ENCODE measurements at regions not wholly inside any gene's neighbourhood (a gene's known extent, or its start where the extent isn't known, plus 50 kb on each side); places are given as distances from the start of the nearest gene placed in this dataset.

DNA sequence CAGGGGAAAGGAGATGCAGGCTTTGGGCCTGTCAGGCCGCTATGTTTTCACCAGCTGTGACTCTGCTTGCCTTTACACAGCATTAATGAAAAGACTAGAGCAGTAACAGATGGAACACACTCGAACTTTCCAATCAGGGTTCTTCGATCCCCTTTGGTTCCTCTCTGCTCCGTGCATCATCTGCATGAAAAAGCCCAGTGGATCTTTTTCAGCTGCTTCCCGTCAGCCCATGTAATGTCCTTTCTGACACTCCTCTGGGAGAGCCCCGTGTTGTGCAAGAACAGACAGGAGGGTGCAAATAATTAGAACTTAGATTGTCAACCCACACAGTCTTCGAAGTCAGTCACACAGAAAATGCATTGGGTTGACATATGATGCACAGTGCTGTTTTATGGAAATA is 448.9 kb upstream of the ZNF462 start (continued):
- no peak for TF ChIP-seq FOXJ3 (CRISPR knock-in tag; IDR thresholded peaks at IDR 0.05; ENCODE audit: borderline replicate concordance)
- TF ChIP-seq JUN (CRISPR knock-in tag; IDR thresholded peaks at IDR 0.05): no peak

- H3K4me3 Mint-ChIP-seq: no peak overlapping the region
- H3K9me3 Mint-ChIP-seq: no peaks in the 10 kb centered on the region
- ChIA-PET CTCF (no interaction called here), POLR2A (no interaction called here)
- DNase-seq (ENCODE audit: low spot score): no peak
- no peak overlapping the region for H3K27ac Mint-ChIP-seq
- peaks cover 40% of the 10 kb centered on the region for H3K4me1 Mint-ChIP-seq
- no peaks in the 10 kb centered on the region for H3K27me3 Mint-ChIP-seq (ENCODE audit: low read depth)
- TF ChIP-seq SMAD3 (CRISPR knock-in tag; IDR thresholded peaks at IDR 0.05; ENCODE audit: borderline replicate concordance) (no peak), FOXP1 (CRISPR knock-in tag; IDR thresholded peaks at IDR 0.05; ENCODE audit: borderline replicate concordance) (no peak), USF1 (CRISPR knock-in tag; IDR thresholded peaks at IDR 0.05) (no peak)
- ATAC-seq: no peak
- no peaks in the 10 kb centered on the region for H3K36me3 Mint-ChIP-seq
These were observed 445.3 kb upstream of the ZNF462 start for GRCh38 chr9:106417685-106418084.

- H3K4me3 Mint-ChIP-seq: no peak overlapping the region
- POLR2A ChIA-PET: no interaction called here
- CTCF ChIA-PET: no interaction called here
- DNase-seq (ENCODE audit: low spot score) (no peak), ATAC-seq (no peak)
- no peak overlapping the region for H3K27ac Mint-ChIP-seq
- H3K27me3 Mint-ChIP-seq (ENCODE audit: low read depth): no peaks in the 10 kb centered on the region
- no peaks in the 10 kb centered on the region for H3K36me3 Mint-ChIP-seq
- TF ChIP-seq SP1 (CRISPR knock-in tag; conservative IDR thresholded peaks at IDR 0.05) (no peak), ZNF416 (CRISPR knock-in tag; IDR thresholded peaks at IDR 0.05) (no peak), CBFB (CRISPR knock-in tag; IDR thresholded peaks at IDR 0.05; ENCODE audit: low read depth) (no peak), HMGA2 (CRISPR knock-in tag; IDR thresholded peaks at IDR 0.05) (no peak), IRF2 (CRISPR knock-in tag; IDR thresholded peaks at IDR 0.05; ENCODE audit: borderline replicate concordance, low read depth) (no peak), TEAD1 (CRISPR knock-in tag; IDR thresholded peaks at IDR 0.05) (no peak), USF2 (CRISPR knock-in tag; IDR thresholded peaks at IDR 0.05) (no peak), NFYB (CRISPR knock-in tag; conservative IDR thresholded peaks at IDR 0.05; ENCODE audit: low read depth) (no peak), SOX15 (CRISPR knock-in tag; IDR thresholded peaks at IDR 0.05) (no peak), FOXJ3 (CRISPR knock-in tag; IDR thresholded peaks at IDR 0.05; ENCODE audit: borderline replicate concordance) (no peak), OVOL2 (CRISPR knock-in tag; IDR thresholded peaks at IDR 0.05; ENCODE audit: borderline replicate concordance) (no peak), ZNF671 (CRISPR knock-in tag; IDR thresholded peaks at IDR 0.05) (no peak), ETV6 (CRISPR knock-in tag; IDR thresholded peaks at IDR 0.05) (no peak), TP53 (CRISPR knock-in tag; IDR thresholded peaks at IDR 0.05) (no peak), ZNF532 (CRISPR knock-in tag; IDR thresholded peaks at IDR 0.05; ENCODE audit: borderline replicate concordance) (no peak), USF1 (CRISPR knock-in tag; IDR thresholded peaks at IDR 0.05) (no peak), RELA (CRISPR knock-in tag; IDR thresholded peaks at IDR 0.05; ENCODE audit: borderline replicate concordance) (no peak)
- TF ChIP-seq, protein P1, sequence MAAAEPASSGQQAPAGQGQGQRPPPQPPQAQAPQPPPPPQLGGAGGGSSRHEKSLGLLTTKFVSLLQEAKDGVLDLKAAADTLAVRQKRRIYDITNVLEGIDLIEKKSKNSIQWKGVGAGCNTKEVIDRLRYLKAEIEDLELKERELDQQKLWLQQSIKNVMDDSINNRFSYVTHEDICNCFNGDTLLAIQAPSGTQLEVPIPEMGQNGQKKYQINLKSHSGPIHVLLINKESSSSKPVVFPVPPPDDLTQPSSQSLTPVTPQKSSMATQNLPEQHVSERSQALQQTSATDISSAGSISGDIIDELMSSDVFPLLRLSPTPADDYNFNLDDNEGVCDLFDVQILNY (CRISPR knock-in tag; IDR thresholded peaks at IDR 0.05): no peak
- H3K9me3 Mint-ChIP-seq: no peaks in the 10 kb centered on the region
- H3K4me1 Mint-ChIP-seq: peaks cover 38% of the 10 kb centered on the region
These were observed 443.1 kb upstream of the ZNF462 start for GRCh38 chr9:106419829-106420228.

Data from WTC11 (cell line).